Activated T-cell treated with anti-CD3 and anti-CD28 coated beads for 4 hours (primary cell): ENCODE measurements at regions not wholly inside any gene's neighbourhood (a gene's known extent, or its start where the extent isn't known, plus 50 kb on each side); places are given as distances from the start of the nearest gene placed in this dataset.
"Not testable (repeated sequence)": the region's sequence is repeated elsewhere in the genome, so short reads cannot be mapped to it uniquely, and the experiment has no call there.

Experiments
- DNase-seq: peaks from one replicate; pipeline ENCODE4 v3.0.0-alpha.2; 2020

- no peak for DNase-seq
Measured at GRCh38 chr11:81365496-81365895, 1368.2 kb downstream of the FAM181B start.

- no peak for DNase-seq
Measured at GRCh38 chr11:81359476-81359875, 1374.2 kb downstream of the FAM181B start.

GRCh38 chr11:81345609-81346008 lies 1388.1 kb downstream of the FAM181B start:
- DNase-seq, result no peak

GRCh38 chr11:81342966-81343365 lies 1390.7 kb downstream of the FAM181B start:
- DNase-seq, result no peak

- no peak for DNase-seq
Measured at GRCh38 chr11:81340225-81340624, 1393.4 kb downstream of the FAM181B start.

- no peak for DNase-seq
Measured at GRCh38 chr11:81339521-81339920, 1394.1 kb downstream of the FAM181B start.

- DNase-seq, result no peak
Measured at GRCh38 chr11:81337756-81338155, 1395.9 kb downstream of the FAM181B start.

- no peak for DNase-seq
Measured at GRCh38 chr11:81332276-81332675, 1401.4 kb downstream of the FAM181B start.

- DNase-seq, result no peak
Measured at GRCh38 chr11:81331611-81332235, 1401.9 kb downstream of the FAM181B start.

GRCh38 chr11:81331088-81331487 lies 1402.6 kb downstream of the FAM181B start:
- no peak for DNase-seq

GRCh38 chr11:81303038-81303664 lies 1430.5 kb downstream of the FAM181B start:
- DNase-seq, result no peak

GRCh38 chr11:81301166-81301830 lies 1432.4 kb downstream of the FAM181B start:
- DNase-seq, result no peak

GRCh38 chr11:81286959-81287358 lies 1446.7 kb downstream of the FAM181B start:
- DNase-seq, result no peak

- DNase-seq, result no peak
Measured at GRCh38 chr11:81286550-81286949, 1447.1 kb downstream of the FAM181B start.

GRCh38 chr11:81280228-81280627 lies 1453.4 kb downstream of the FAM181B start:
- not testable (repeated sequence) for DNase-seq

- DNase-seq, result no peak
Measured at GRCh38 chr11:81278991-81279390, 1454.7 kb downstream of the FAM181B start.

GRCh38 chr11:81270686-81271085 lies 1463.0 kb downstream of the FAM181B start:
- DNase-seq, result no peak

- DNase-seq, result no peak
Measured at GRCh38 chr11:81267246-81267645, 1466.4 kb downstream of the FAM181B start.

GRCh38 chr11:81259471-81259870 lies 1474.2 kb downstream of the FAM181B start:
- DNase-seq, result no peak

- no peak for DNase-seq
Measured at GRCh38 chr11:81255895-81256294, 1477.8 kb downstream of the FAM181B start.

- no peak for DNase-seq
Measured at GRCh38 chr11:81253244-81253643, 1480.4 kb downstream of the FAM181B start.

GRCh38 chr11:81246941-81247340 lies 1486.7 kb downstream of the FAM181B start:
- no peak for DNase-seq

GRCh38 chr11:81245791-81246190 lies 1487.9 kb downstream of the FAM181B start:
- DNase-seq, result no peak

GRCh38 chr11:81241672-81242275 lies 1491.9 kb downstream of the FAM181B start:
- DNase-seq, result no peak
